ENCODE measurements at regions not wholly inside any gene's neighbourhood (a gene's known extent, or its start where the extent isn't known, plus 50 kb on each side); places are given as distances from the start of the nearest gene placed in this dataset.

- TF ChIP-seq CTCF (IDR thresholded peaks at IDR 0.05; ENCODE audit: insufficient read depth, low read length, missing control alignments): no peak
- H3K4me3 ChIP-seq (ENCODE audit: low read depth, low read length): no peak overlapping the region
- DNase-seq (ENCODE audit: low read depth, low spot score): no peak
- ChIA-PET CTCF (no interaction called here), POLR2A (no interaction called here)
Measured at GRCh38 chr2:139813340-139813739, 1033.2 kb upstream of the NXPH2 start.

- POLR2A ChIA-PET: no interaction called here
- no peak for TF ChIP-seq CTCF (IDR thresholded peaks at IDR 0.05; ENCODE audit: insufficient read depth, low read length, missing control alignments)
- no peak overlapping the region for H3K4me3 ChIP-seq (ENCODE audit: low read depth, low read length)
- CTCF ChIA-PET: no interaction called here
- no peak for DNase-seq (ENCODE audit: low read depth, low spot score)
Measured at GRCh38 chr2:139805441-139805840, 1025.3 kb upstream of the NXPH2 start.

- H3K4me3 ChIP-seq (ENCODE audit: low read depth, low read length): no peak overlapping the region
- no peak for TF ChIP-seq CTCF (IDR thresholded peaks at IDR 0.05; ENCODE audit: insufficient read depth, low read length, missing control alignments)
- CTCF ChIA-PET: no interaction called here
- no peak for DNase-seq (ENCODE audit: low read depth, low spot score)
- POLR2A ChIA-PET: no interaction called here
Measured at GRCh38 chr2:139798391-139798790, 1018.2 kb upstream of the NXPH2 start.

GRCh38 chr2:139790807-139791752 is 1010.9 kb upstream of the NXPH2 start:
- no peak overlapping the region for H3K4me3 ChIP-seq (ENCODE audit: low read depth, low read length)
- POLR2A ChIA-PET: no interaction called here
- TF ChIP-seq CTCF (IDR thresholded peaks at IDR 0.05; ENCODE audit: insufficient read depth, low read length, missing control alignments): no peak
- no peak for DNase-seq (ENCODE audit: low read depth, low spot score)
- CTCF ChIA-PET: no interaction called here

GRCh38 chr2:139790136-139790535 is 1009.9 kb upstream of the NXPH2 start:
- ChIA-PET POLR2A (no interaction called here), CTCF (no interaction called here)
- TF ChIP-seq CTCF (IDR thresholded peaks at IDR 0.05; ENCODE audit: insufficient read depth, low read length, missing control alignments): no peak
- no peak for DNase-seq (ENCODE audit: low read depth, low spot score)
- no peak overlapping the region for H3K4me3 ChIP-seq (ENCODE audit: low read depth, low read length)

- no peak overlapping the region for H3K4me3 ChIP-seq (ENCODE audit: low read depth, low read length)
- no peak for DNase-seq (ENCODE audit: low read depth, low spot score)
- TF ChIP-seq CTCF (IDR thresholded peaks at IDR 0.05; ENCODE audit: insufficient read depth, low read length, missing control alignments): no peak
- POLR2A ChIA-PET: no interaction called here
- CTCF ChIA-PET: no interaction called here
Measured at GRCh38 chr2:139778732-139779131, 998.5 kb upstream of the NXPH2 start.

Data from AG04449 (cell line).